GM12892 (cell line): ENCODE measurements at regions not wholly inside any gene's neighbourhood (a gene's known extent, or its start where the extent isn't known, plus 50 kb on each side); places are given as distances from the start of the nearest gene placed in this dataset.

ENCODE experiments used
- POLR2A ChIP-seq: IDR thresholded peaks from 2 replicates; pipeline ENCODE4 v1.6.1; 2011; ENCODE audit warnings: low read depth, low read length, control low read depth
- POLR2AphosphoS5 ChIP-seq: IDR thresholded peaks from 2 replicates; pipeline ENCODE4 v1.6.1; 2011; ENCODE audit warnings: low read depth, low read length, control low read depth

DNA sequence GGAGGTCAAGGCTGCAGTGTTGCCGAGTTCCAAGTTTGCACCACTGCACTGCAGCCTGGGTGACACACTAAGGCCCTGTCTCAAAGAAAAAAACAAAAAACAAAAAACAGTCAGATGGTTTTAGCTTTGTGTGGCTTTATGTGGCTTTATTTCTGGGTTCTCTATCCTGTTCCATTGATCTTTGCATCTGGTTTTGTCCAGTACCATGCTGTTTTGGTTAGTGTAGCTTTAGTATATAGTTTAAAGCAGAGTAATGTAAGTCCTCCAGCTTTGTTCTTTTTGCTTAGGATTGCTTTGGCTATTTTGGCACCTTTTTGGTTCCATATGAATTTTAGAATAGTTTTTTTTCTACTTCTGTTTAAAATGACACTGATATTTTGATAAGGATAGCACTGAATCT is 225.5 kb downstream of the HDGFL1 start:
- TF ChIP-seq POLR2A, result no peak
- TF ChIP-seq POLR2AphosphoS5, result no peak
